NCI-H524 (cell line): ENCODE measurements at regions not wholly inside any gene's neighbourhood (a gene's known extent, or its start where the extent isn't known, plus 50 kb on each side); places are given as distances from the start of the nearest gene placed in this dataset.

Source experiments
- DNase-seq, 2 experiments: peaks; one replicate each; lab custom pipeline; 2025; lab: John Stamatoyannopoulos, UW

- no peak for DNase-seq
Observed at GRCh38 chr22:47260551-47260950, 498.1 kb downstream of the TBC1D22A start.

- DNase-seq = peak in 1 of 2 experiments; percentile 31
Observed at GRCh38 chr22:47259990-47260389, 497.5 kb downstream of the TBC1D22A start.

GRCh38 chr22:47259049-47259448 lies 496.6 kb downstream of the TBC1D22A start:
- no peak for DNase-seq

- no peak for DNase-seq
Observed at GRCh38 chr22:47257976-47258375, 495.5 kb downstream of the TBC1D22A start.

- no peak for DNase-seq
Observed at GRCh38 chr22:47257566-47257965, 495.1 kb downstream of the TBC1D22A start.

GRCh38 chr22:47251911-47252310 lies 489.5 kb downstream of the TBC1D22A start:
- DNase-seq = no peak

GRCh38 chr22:47250995-47251765 lies 488.7 kb downstream of the TBC1D22A start:
- no peak for DNase-seq

GRCh38 chr22:47249370-47249928 lies 487.0 kb downstream of the TBC1D22A start:
- no peak for DNase-seq

- no peak for DNase-seq
Observed at GRCh38 chr22:47248925-47249324, 486.5 kb downstream of the TBC1D22A start.

GRCh38 chr22:47247579-47248240 lies 485.3 kb downstream of the TBC1D22A start:
- no peak for DNase-seq

GRCh38 chr22:47245786-47246185 lies 483.3 kb downstream of the TBC1D22A start:
- no peak for DNase-seq

- DNase-seq = no peak
Observed at GRCh38 chr22:47245286-47245685, 482.8 kb downstream of the TBC1D22A start.

- DNase-seq = no peak
Observed at GRCh38 chr22:47240116-47240515, 477.7 kb downstream of the TBC1D22A start.

GRCh38 chr22:47239474-47239860 lies 477.0 kb downstream of the TBC1D22A start:
- DNase-seq = no peak

- DNase-seq = no peak
Observed at GRCh38 chr22:47238690-47239473, 476.4 kb downstream of the TBC1D22A start.

- no peak for DNase-seq
Observed at GRCh38 chr22:47237890-47238480, 475.5 kb downstream of the TBC1D22A start.

- no peak for DNase-seq
Observed at GRCh38 chr22:47236718-47237117, 474.3 kb downstream of the TBC1D22A start.

GRCh38 chr22:47236161-47236560 lies 473.7 kb downstream of the TBC1D22A start:
- no peak for DNase-seq

- no peak for DNase-seq
Observed at GRCh38 chr22:47233316-47234243, 471.1 kb downstream of the TBC1D22A start.

GRCh38 chr22:47232753-47233152 lies 470.3 kb downstream of the TBC1D22A start:
- no peak for DNase-seq

- DNase-seq = no peak
Observed at GRCh38 chr22:47232197-47232596, 469.7 kb downstream of the TBC1D22A start.
